ENCODE measurements at regions not wholly inside any gene's neighbourhood (a gene's known extent, or its start where the extent isn't known, plus 50 kb on each side); places are given as distances from the start of the nearest gene placed in this dataset.

DNA sequence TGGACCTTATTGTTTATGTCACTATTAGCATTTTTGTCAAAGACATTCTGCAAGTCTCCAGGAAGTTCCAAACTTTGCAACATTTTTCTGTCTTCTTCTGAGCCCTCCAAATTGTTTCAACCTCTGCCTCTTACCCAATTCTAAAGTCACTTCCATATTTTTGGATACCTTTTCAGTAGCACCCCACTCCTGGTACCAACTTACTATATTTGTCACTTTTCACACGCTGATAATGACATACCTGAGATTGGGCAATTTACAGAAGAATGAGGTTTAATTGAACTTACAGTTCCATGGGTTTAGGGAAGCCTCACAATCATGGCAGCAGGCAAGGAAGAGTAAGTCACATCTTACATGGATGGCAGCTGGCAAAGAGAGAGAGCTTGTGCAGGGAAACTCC is 1206.5 kb upstream of the EPHA6 start:
- Histone ChIP-seq H3K27me3 (replicated peaks in 2 of 5; ENCODE audit: control insufficient read depth in 4 of 5, insufficient read depth in 5 of 5, low read length in 4 of 5) (no peaks in the 10 kb centered on the region), H3K9me3 (ENCODE audit: control extremely low read depth in 1 of 5, control insufficient read depth in 4 of 5, insufficient read depth in 2 of 5, low read depth in 1 of 5, low read length in 4 of 5) (peaks cover 0 to 8% (median 7%) of the 10 kb centered on the region in 5 experiments), H3K4me1 (ENCODE audit: control extremely low read depth in 1 of 4, control insufficient read depth in 4 of 4, insufficient read depth in 4 of 4, low read length in 3 of 4) (no peaks in the 10 kb centered on the region), H3K36me3 (ENCODE audit: control insufficient read depth in 4 of 4, insufficient read depth in 4 of 4, low read length in 3 of 4) (no peaks in the 10 kb centered on the region), H3K4me3 (ENCODE audit: control insufficient read depth in 1 of 7, extremely low read depth in 1 of 7, insufficient read depth in 4 of 7, low read depth in 2 of 7, low read length in 6 of 7) (no peak overlapping the region), H3K27ac (ENCODE audit: insufficient read depth in 1 of 2, low read depth in 1 of 2, low read length in 2 of 2, poor library complexity in 1 of 2, severe bottlenecking in 2 of 2) (no peak overlapping the region)
- DNase-seq: no peak
- CTCF ChIA-PET: no interaction called here
- POLR2A ChIA-PET: no interaction called here
- 100% methylated on average over 1 of the region's 1 CpG for WGBS (ENCODE audit: insufficient coverage)

- H3K36me3 ChIP-seq (ENCODE audit: control insufficient read depth in 4 of 4, insufficient read depth in 4 of 4, low read length in 3 of 4): no peaks in the 10 kb centered on the region
- H3K27ac ChIP-seq (ENCODE audit: insufficient read depth in 1 of 2, low read depth in 1 of 2, low read length in 2 of 2, poor library complexity in 1 of 2, severe bottlenecking in 2 of 2): no peak overlapping the region
- no peak for DNase-seq
- POLR2A ChIA-PET: no interaction called here
- no peaks in the 10 kb centered on the region for H3K27me3 ChIP-seq (replicated peaks in 2 of 5; ENCODE audit: control insufficient read depth in 4 of 5, insufficient read depth in 5 of 5, low read length in 4 of 5)
- H3K4me3 ChIP-seq (ENCODE audit: control insufficient read depth in 1 of 7, extremely low read depth in 1 of 7, insufficient read depth in 4 of 7, low read depth in 2 of 7, low read length in 6 of 7): no peak overlapping the region
- CTCF ChIA-PET: no interaction called here
- H3K9me3 ChIP-seq (ENCODE audit: control extremely low read depth in 1 of 5, control insufficient read depth in 4 of 5, insufficient read depth in 2 of 5, low read depth in 1 of 5, low read length in 4 of 5): peaks cover 0 to 8% (median 7%) of the 10 kb centered on the region in 5 experiments
- H3K4me1 ChIP-seq (ENCODE audit: control extremely low read depth in 1 of 4, control insufficient read depth in 4 of 4, insufficient read depth in 4 of 4, low read length in 3 of 4): no peaks in the 10 kb centered on the region
Observed at GRCh38 chr3:95609411-95609810, 1205.0 kb upstream of the EPHA6 start.

DNA sequence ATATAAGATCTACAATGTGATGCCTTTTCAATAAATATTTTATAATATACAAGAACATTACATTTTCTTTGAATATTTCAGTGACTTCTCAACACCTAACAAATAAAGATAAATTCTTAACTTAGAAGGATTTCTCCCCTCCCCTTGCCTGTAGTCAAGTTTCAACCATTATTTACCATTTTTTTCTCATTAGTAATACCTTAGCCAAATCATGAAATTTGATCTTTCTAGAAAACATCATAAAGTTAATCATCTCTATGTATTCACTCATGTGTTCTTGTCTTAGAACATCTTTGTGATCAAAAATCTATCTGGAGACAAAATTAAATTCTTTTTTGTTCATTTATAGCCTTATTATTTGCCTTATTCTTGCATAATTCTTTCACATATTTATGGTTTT is 1201.8 kb upstream of the EPHA6 start:
- Histone ChIP-seq H3K36me3 (ENCODE audit: control insufficient read depth in 4 of 4, insufficient read depth in 4 of 4, low read length in 3 of 4) (no peaks in the 10 kb centered on the region), H3K27ac (ENCODE audit: insufficient read depth in 1 of 2, low read depth in 1 of 2, low read length in 2 of 2, poor library complexity in 1 of 2, severe bottlenecking in 2 of 2) (no peak overlapping the region), H3K27me3 (replicated peaks in 2 of 5; ENCODE audit: control insufficient read depth in 4 of 5, insufficient read depth in 5 of 5, low read length in 4 of 5) (no peaks in the 10 kb centered on the region), H3K9me3 (ENCODE audit: control extremely low read depth in 1 of 5, control insufficient read depth in 4 of 5, insufficient read depth in 2 of 5, low read depth in 1 of 5, low read length in 4 of 5) (peaks cover 1 to 6% (median 2%) of the 10 kb centered on the region in 5 experiments), H3K4me3 (ENCODE audit: control insufficient read depth in 1 of 7, extremely low read depth in 1 of 7, insufficient read depth in 4 of 7, low read depth in 2 of 7, low read length in 6 of 7) (no peak overlapping the region), H3K4me1 (ENCODE audit: control extremely low read depth in 1 of 4, control insufficient read depth in 4 of 4, insufficient read depth in 4 of 4, low read length in 3 of 4) (no peaks in the 10 kb centered on the region)
- DNase-seq: no peak
- POLR2A ChIA-PET: no interaction called here
- CTCF ChIA-PET: no interaction called here

DNA sequence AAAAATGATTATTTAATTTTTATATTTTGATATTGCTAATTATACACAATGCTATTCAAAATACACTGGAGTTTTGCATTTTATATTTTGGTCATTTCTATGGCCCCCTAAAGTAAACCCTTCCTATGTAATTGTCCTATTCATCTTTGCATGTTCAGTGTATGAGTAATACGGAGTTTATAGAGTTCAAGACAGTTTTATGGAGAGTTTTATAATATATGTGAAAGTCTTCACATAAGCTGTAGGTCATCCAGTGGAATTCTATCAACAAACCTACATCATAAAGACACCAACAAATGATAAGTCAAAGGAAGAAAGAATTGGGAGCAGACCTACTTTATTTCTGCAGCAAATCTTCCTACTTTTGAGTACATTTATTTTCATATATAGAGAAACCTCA is 1200.4 kb upstream of the EPHA6 start:
- Histone ChIP-seq H3K27ac (ENCODE audit: insufficient read depth in 1 of 2, low read depth in 1 of 2, low read length in 2 of 2, poor library complexity in 1 of 2, severe bottlenecking in 2 of 2) (no peak overlapping the region), H3K9me3 (ENCODE audit: control extremely low read depth in 1 of 5, control insufficient read depth in 4 of 5, insufficient read depth in 2 of 5, low read depth in 1 of 5, low read length in 4 of 5) (peaks cover 0 to 1% (median 0%) of the 10 kb centered on the region in 5 experiments), H3K27me3 (replicated peaks in 2 of 5; ENCODE audit: control insufficient read depth in 4 of 5, insufficient read depth in 5 of 5, low read length in 4 of 5) (no peaks in the 10 kb centered on the region), H3K4me3 (ENCODE audit: control insufficient read depth in 1 of 7, extremely low read depth in 1 of 7, insufficient read depth in 4 of 7, low read depth in 2 of 7, low read length in 6 of 7) (no peak overlapping the region), H3K4me1 (ENCODE audit: control extremely low read depth in 1 of 4, control insufficient read depth in 4 of 4, insufficient read depth in 4 of 4, low read length in 3 of 4) (no peaks in the 10 kb centered on the region), H3K36me3 (ENCODE audit: control insufficient read depth in 4 of 4, insufficient read depth in 4 of 4, low read length in 3 of 4) (no peaks in the 10 kb centered on the region)
- no CpG with 5 or more reads among the region's 1 CpG for WGBS (ENCODE audit: insufficient coverage)
- ChIA-PET POLR2A (no interaction called here), CTCF (no interaction called here)
- DNase-seq: no peak

- WGBS (ENCODE audit: insufficient coverage): 91% methylated on average over 3 of the region's 4 CpGs
- POLR2A ChIA-PET: no interaction called here
Observed at GRCh38 chr3:95615592-95616310, 1198.6 kb upstream of the EPHA6 start.

DNA sequence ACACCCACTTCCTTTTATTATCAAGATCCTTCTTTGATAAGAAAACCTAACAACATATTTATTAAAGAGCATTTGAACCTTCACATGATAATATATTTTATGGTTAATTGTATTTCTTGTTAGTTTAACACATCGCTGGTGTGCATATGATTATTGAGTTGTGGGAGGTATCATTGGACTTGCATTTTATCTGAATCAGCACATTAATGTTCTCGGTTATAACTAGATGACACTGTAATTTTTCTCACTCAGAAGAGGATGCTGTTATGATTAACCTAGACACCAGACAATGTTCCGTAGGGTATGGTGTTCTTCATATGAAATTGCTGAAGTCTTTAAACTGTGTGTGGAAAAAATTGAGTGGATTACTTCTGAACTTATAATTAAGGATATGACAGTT is 1188.3 kb upstream of the EPHA6 start:
- no peaks in the 10 kb centered on the region for H3K36me3 ChIP-seq (ENCODE audit: control insufficient read depth in 4 of 4, insufficient read depth in 4 of 4, low read length in 3 of 4)
- WGBS (ENCODE audit: insufficient coverage): 92% methylated on average over 2 of the region's 3 CpGs
- no peak overlapping the region for H3K27ac ChIP-seq (ENCODE audit: insufficient read depth in 1 of 2, low read depth in 1 of 2, low read length in 2 of 2, poor library complexity in 1 of 2, severe bottlenecking in 2 of 2)
- H3K27me3 ChIP-seq (replicated peaks in 2 of 5; ENCODE audit: control insufficient read depth in 4 of 5, insufficient read depth in 5 of 5, low read length in 4 of 5): no peaks in the 10 kb centered on the region
- H3K4me1 ChIP-seq (ENCODE audit: control extremely low read depth in 1 of 4, control insufficient read depth in 4 of 4, insufficient read depth in 4 of 4, low read length in 3 of 4): no peaks in the 10 kb centered on the region
- DNase-seq: no peak
- H3K9me3 ChIP-seq (ENCODE audit: control extremely low read depth in 1 of 5, control insufficient read depth in 4 of 5, insufficient read depth in 2 of 5, low read depth in 1 of 5, low read length in 4 of 5): peaks cover 0 to 1% (median 0%) of the 10 kb centered on the region in 5 experiments
- ChIA-PET CTCF (no interaction called here), POLR2A (no interaction called here)
- no peak overlapping the region for H3K4me3 ChIP-seq (ENCODE audit: control insufficient read depth in 1 of 7, extremely low read depth in 1 of 7, insufficient read depth in 4 of 7, low read depth in 2 of 7, low read length in 6 of 7)

More at GRCh38 chr3:95615592-95616310, 1198.6 kb upstream of the EPHA6 start:
- Histone ChIP-seq H3K27ac (ENCODE audit: insufficient read depth in 1 of 2, low read depth in 1 of 2, low read length in 2 of 2, poor library complexity in 1 of 2, severe bottlenecking in 2 of 2) (no peak overlapping the region), H3K4me3 (ENCODE audit: control insufficient read depth in 1 of 7, extremely low read depth in 1 of 7, insufficient read depth in 4 of 7, low read depth in 2 of 7, low read length in 6 of 7) (no peak overlapping the region), H3K9me3 (ENCODE audit: control extremely low read depth in 1 of 5, control insufficient read depth in 4 of 5, insufficient read depth in 2 of 5, low read depth in 1 of 5, low read length in 4 of 5) (peaks cover 0 to 1% (median 0%) of the 10 kb centered on the region in 5 experiments), H3K4me1 (ENCODE audit: control extremely low read depth in 1 of 4, control insufficient read depth in 4 of 4, insufficient read depth in 4 of 4, low read length in 3 of 4) (no peaks in the 10 kb centered on the region), H3K27me3 (replicated peaks in 2 of 5; ENCODE audit: control insufficient read depth in 4 of 5, insufficient read depth in 5 of 5, low read length in 4 of 5) (no peaks in the 10 kb centered on the region), H3K36me3 (ENCODE audit: control insufficient read depth in 4 of 4, insufficient read depth in 4 of 4, low read length in 3 of 4) (no peaks in the 10 kb centered on the region)
- CTCF ChIA-PET: no interaction called here
- DNase-seq: no peak

DNA sequence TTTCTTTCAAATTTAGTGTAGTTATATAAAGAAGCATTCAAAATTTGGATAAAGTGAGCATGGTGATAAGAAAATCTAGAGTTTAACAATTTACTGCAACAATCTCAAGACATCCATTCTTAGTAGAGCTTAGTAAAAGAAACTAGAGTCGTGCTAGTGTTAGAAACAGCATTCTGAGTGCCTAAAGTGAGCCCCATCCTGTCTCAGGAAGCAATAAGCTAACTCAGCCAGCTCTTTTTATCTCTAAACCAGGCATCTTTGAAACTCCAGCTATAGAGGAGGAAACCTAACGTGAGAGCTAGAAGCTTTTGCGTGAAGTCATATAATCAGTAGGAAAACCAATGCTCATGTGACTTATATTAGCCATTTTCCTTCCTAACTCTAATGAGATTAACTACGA is 1187.1 kb upstream of the EPHA6 start:
- H3K9me3 ChIP-seq (ENCODE audit: control extremely low read depth in 1 of 5, control insufficient read depth in 4 of 5, insufficient read depth in 2 of 5, low read depth in 1 of 5, low read length in 4 of 5): peaks cover 0 to 1% (median 0%) of the 10 kb centered on the region in 5 experiments
- no peaks in the 10 kb centered on the region for H3K36me3 ChIP-seq (ENCODE audit: control insufficient read depth in 4 of 4, insufficient read depth in 4 of 4, low read length in 3 of 4)
- POLR2A ChIA-PET: no interaction called here
- H3K27me3 ChIP-seq (replicated peaks in 2 of 5; ENCODE audit: control insufficient read depth in 4 of 5, insufficient read depth in 5 of 5, low read length in 4 of 5): no peaks in the 10 kb centered on the region
- H3K4me1 ChIP-seq (ENCODE audit: control extremely low read depth in 1 of 4, control insufficient read depth in 4 of 4, insufficient read depth in 4 of 4, low read length in 3 of 4): no peaks in the 10 kb centered on the region
- CTCF ChIA-PET: no interaction called here
- DNase-seq: no peak
- no peak overlapping the region for H3K27ac ChIP-seq (ENCODE audit: insufficient read depth in 1 of 2, low read depth in 1 of 2, low read length in 2 of 2, poor library complexity in 1 of 2, severe bottlenecking in 2 of 2)
- no peak overlapping the region for H3K4me3 ChIP-seq (ENCODE audit: control insufficient read depth in 1 of 7, extremely low read depth in 1 of 7, insufficient read depth in 4 of 7, low read depth in 2 of 7, low read length in 6 of 7)
- 0% methylated on average over 1 of the region's 4 CpGs for WGBS (ENCODE audit: insufficient coverage)
